ENCODE measurements at regions not wholly inside any gene's neighbourhood (a gene's known extent, or its start where the extent isn't known, plus 50 kb on each side); places are given as distances from the start of the nearest gene placed in this dataset.

- TF ChIP-seq POLR2AphosphoS5 (IDR thresholded peaks at IDR 0.05; ENCODE audit: low read depth, low read length) (no peak), SIN3A (IDR thresholded peaks at IDR 0.05; ENCODE audit: borderline replicate concordance, insufficient read depth, low read length) (no peak), REST (IDR thresholded peaks at IDR 0.05; ENCODE audit: insufficient read depth in 1 of 2, low read depth in 2 of 2, low read length in 2 of 2) (no peak)
Measured at GRCh38 chr1:38312753-38313152, 266.2 kb upstream of the POU3F1 start.

Data from PFSK-1 (cell line).